B cell (primary cell): ENCODE measurements at regions not wholly inside any gene's neighbourhood (a gene's known extent, or its start where the extent isn't known, plus 50 kb on each side); places are given as distances from the start of the nearest gene placed in this dataset.

Experiments used
- ATAC-seq: fragments of 200-7000 bp; cut with Tn5 transposase; one replicate; pipeline ENCODE4 v1.10.0; 2021; ENCODE audit warnings: low read depth, mild to moderate bottlenecking, moderate number of reproducible peaks, moderate library complexity
- CTCF ChIA-PET: fragments of 350-600 bp; sonication (Branson Sonifier 250); formaldehyde crosslinking; loops from one replicate; lab custom pipeline; 2021; ENCODE audit warnings: antibody characterized with exemption, inconsistent platforms; lab: Charles Lee
- POLR2A ChIA-PET: fragments of 350-600 bp; sonication (Branson Sonifier 250); formaldehyde crosslinking; loops from one replicate; lab custom pipeline; 2021; ENCODE audit warnings: antibody characterized with exemption; lab: Charles Lee
- DNase-seq: peaks from one replicate; pipeline ENCODE4 v3.0.0; 2013
- H2AFZ ChIP-seq: 2 replicates; pipeline ENCODE4 v1.6.1; 2012; ENCODE audit warnings: mild to moderate bottlenecking, low read depth, low read length; ENCODE audit not compliant: insufficient read depth, poor library complexity, severe bottlenecking
- H3K27ac ChIP-seq, 2 donors: 1 replicate in 1 of 2; 2 replicates in 1 of 2; pipeline ENCODE4 v1.5.1; 2012 to 2013; ENCODE audit warnings: low read length in 2 of 2, mild to moderate bottlenecking in 2 of 2, moderate library complexity in 1 of 2
- H3K27me3 ChIP-seq, 4 experiments: fragments of 200-600 bp in 1 of 4; sonication (generic) in 1 of 4; replicated peaks in 1 of 4; 1 replicate in 2 of 4; 2 replicates in 2 of 4; pipeline versions ENCODE4 v1.6.1 to v1.7.0; 2013 to 2016; ENCODE audit warnings: low read length in 3 of 4, mild to moderate bottlenecking in 2 of 4, mixed read lengths in 1 of 4, moderate library complexity in 1 of 4; ENCODE audit not compliant: insufficient read depth in 4 of 4, control insufficient read depth in 3 of 4; ENCODE audit errors: control extremely low read depth in 1 of 4
- H3K36me3 ChIP-seq, 2 experiments: replicated peaks in 1 of 2; 1 replicate in 1 of 2; 2 replicates in 1 of 2; pipeline versions ENCODE4 v1.6.1 to v1.7.1; 2013; ENCODE audit warnings: low read length in 1 of 2; ENCODE audit not compliant: insufficient read depth in 2 of 2, control insufficient read depth in 1 of 2; ENCODE audit errors: control extremely low read depth in 1 of 2, extremely low read depth in 1 of 2
- H3K4me1 ChIP-seq, 2 donors: fragments of 200-600 bp in 1 of 2; sonication (generic) in 1 of 2; 1 replicate in 1 of 2; 2 replicates in 1 of 2; pipeline versions ENCODE4 v1.5.1 to v1.6.1; 2013 to 2017; ENCODE audit warnings: low read length in 2 of 2; ENCODE audit not compliant: control insufficient read depth in 2 of 2, insufficient read depth in 2 of 2
- H3K4me2 ChIP-seq: replicated peaks from 2 replicates; pipeline ENCODE3; 2012; ENCODE audit warnings: mild to moderate bottlenecking, low read depth, low read length; ENCODE audit not compliant: poor library complexity, severe bottlenecking
- H3K4me3 ChIP-seq, 5 experiments: fragments of 200-600 bp in 1 of 5; sonication (generic) in 1 of 5; 1 replicate in 3 of 5; 2 replicates in 2 of 5; pipeline versions ENCODE4 v1.5.1 to v1.7.0; 2011 to 2016; ENCODE audit warnings: low read length in 4 of 5, mild to moderate bottlenecking in 4 of 5, low read depth in 2 of 5, control low read depth in 1 of 5, moderate library complexity in 1 of 5; ENCODE audit not compliant: insufficient read depth in 1 of 5; ENCODE audit errors: control extremely low read depth in 1 of 5, extremely low read depth in 1 of 5
- H3K79me2 ChIP-seq: fragments of 200-600 bp; sonication (generic); one replicate; pipeline ENCODE4 v1.6.0; 2016; ENCODE audit warnings: low read length; ENCODE audit not compliant: control insufficient read depth, insufficient read depth
- H3K9ac ChIP-seq: fragments of 200-600 bp; sonication (generic); 2 replicates; pipeline ENCODE4 v1.6.1; 2017; ENCODE audit warnings: mild to moderate bottlenecking, low read length, moderate library complexity
- H3K9me3 ChIP-seq, 3 donors: one replicate each; pipeline versions ENCODE4 v1.6.1 to v1.7.1; 2013; ENCODE audit warnings: low read length in 2 of 3; ENCODE audit not compliant: control insufficient read depth in 2 of 3, insufficient read depth in 1 of 3; ENCODE audit errors: control extremely low read depth in 1 of 3
- H4K20me1 ChIP-seq: 2 replicates; pipeline ENCODE4 v1.6.0; 2012; ENCODE audit warnings: mild to moderate bottlenecking, low read length; ENCODE audit not compliant: insufficient read depth, control insufficient read depth, poor library complexity, severe bottlenecking
- H3K27ac Mint-ChIP-seq: one replicate; pipeline ENCODE4 v1.8.0; 2021; ENCODE audit warnings: mixed read lengths
- H3K27me3 Mint-ChIP-seq: one replicate; pipeline ENCODE4 v1.8.0; 2021; ENCODE audit warnings: mixed read lengths
- H3K4me1 Mint-ChIP-seq: one replicate; pipeline ENCODE4 v1.8.0; 2021; ENCODE audit warnings: mixed read lengths
- H3K4me3 Mint-ChIP-seq: one replicate; pipeline ENCODE4 v1.8.0; 2021; ENCODE audit warnings: mixed read lengths
- H3K9me3 Mint-ChIP-seq: one replicate; pipeline ENCODE4 v1.8.0; 2022; ENCODE audit warnings: mixed read lengths; ENCODE audit not compliant: insufficient read depth
- CTCF ChIP-seq: fragments of 200-600 bp; IDR thresholded peaks from one replicate; pipeline ENCODE4 v1.8.0; 2022; ENCODE audit warnings: antibody characterized with exemption, mild to moderate bottlenecking
- EZH2 ChIP-seq: IDR thresholded peaks from 2 replicates; pipeline ENCODE4 v1.6.1; 2012; ENCODE audit warnings: borderline replicate concordance, low read depth, mild to moderate bottlenecking, moderate library complexity, low read length; ENCODE audit not compliant: insufficient read depth, poor library complexity, severe bottlenecking
- WGBS: methylation state at CpG from one replicate; pipeline ENCODE4 v1.1.5; 2013; ENCODE audit warnings: missing lambda C conversion rate; ENCODE audit not compliant: insufficient coverage; 5-methylcytosine and 5-hydroxymethylcytosine counted together
- intact Hi-C: fragments of 100-400 bp; cut with micrococcal nuclease; formaldehyde crosslinking; loops from one replicate; pipeline ENCODE4 v1.10.0; 2022

GRCh38 chr6:95690328-95690727 lies 113.0 kb downstream of the MANEA start:
- no peak overlapping the region for H3K4me3 Mint-ChIP-seq
- ChIA-PET POLR2A (no interaction called here), CTCF (no interaction called here)
- Histone ChIP-seq H4K20me1 (no peaks in the 10 kb centered on the region), H3K4me3 (no peak overlapping the region), H2AFZ (no peak overlapping the region), H3K79me2 (no peaks in the 10 kb centered on the region), H3K9me3 (no peaks in the 10 kb centered on the region), H3K27ac (no peak overlapping the region), H3K4me1 (no peaks in the 10 kb centered on the region), H3K4me2 (no peak overlapping the region), H3K9ac (no peak overlapping the region), H3K36me3 (no peaks in the 10 kb centered on the region), H3K27me3 (no peaks in the 10 kb centered on the region)
- TF ChIP-seq EZH2 (no peak), CTCF (no peak)
- no peak overlapping the region for H3K27ac Mint-ChIP-seq
- ATAC-seq (no peak), DNase-seq (no peak)
- H3K9me3 Mint-ChIP-seq, result no peaks in the 10 kb centered on the region
- no peaks in the 10 kb centered on the region for H3K27me3 Mint-ChIP-seq
- 100% methylated on average over 1 of the region's 4 CpGs for WGBS
- intact Hi-C loops, result no loop called here
- no peaks in the 10 kb centered on the region for H3K4me1 Mint-ChIP-seq

- H3K27ac ChIP-seq, result no peak overlapping the region
- ATAC-seq (no peak), DNase-seq (no peak)
- H3K27me3 Mint-ChIP-seq, result no peaks in the 10 kb centered on the region
- H3K4me1 ChIP-seq, result no peaks in the 10 kb centered on the region
- intact Hi-C loops, result no loop called here
- H3K4me3 Mint-ChIP-seq, result no peak overlapping the region
- H3K9ac ChIP-seq, result no peak overlapping the region
- 17% methylated on average over 1 of the region's 3 CpGs for WGBS
- no peaks in the 10 kb centered on the region for H4K20me1 ChIP-seq
- ChIA-PET CTCF (no interaction called here), POLR2A (no interaction called here)
- no peaks in the 10 kb centered on the region for H3K36me3 ChIP-seq
- no peak overlapping the region for H3K4me2 ChIP-seq
- TF ChIP-seq EZH2 (no peak), CTCF (no peak)
- H3K9me3 ChIP-seq, result no peaks in the 10 kb centered on the region
- no peak overlapping the region for H3K4me3 ChIP-seq
- no peaks in the 10 kb centered on the region for H3K27me3 ChIP-seq
- no peaks in the 10 kb centered on the region for H3K4me1 Mint-ChIP-seq
- H2AFZ ChIP-seq, result no peak overlapping the region
- no peaks in the 10 kb centered on the region for H3K79me2 ChIP-seq
- no peaks in the 10 kb centered on the region for H3K9me3 Mint-ChIP-seq
- no peak overlapping the region for H3K27ac Mint-ChIP-seq
These were observed 115.8 kb downstream of the MANEA start for GRCh38 chr6:95693108-95693507.
